ENCODE measurements at regions not wholly inside any gene's neighbourhood (a gene's known extent, or its start where the extent isn't known, plus 50 kb on each side); places are given as distances from the start of the nearest gene placed in this dataset.
"Not testable (repeated sequence)": the region's sequence is repeated elsewhere in the genome, so short reads cannot be mapped to it uniquely, and the experiment has no call there.

DNA sequence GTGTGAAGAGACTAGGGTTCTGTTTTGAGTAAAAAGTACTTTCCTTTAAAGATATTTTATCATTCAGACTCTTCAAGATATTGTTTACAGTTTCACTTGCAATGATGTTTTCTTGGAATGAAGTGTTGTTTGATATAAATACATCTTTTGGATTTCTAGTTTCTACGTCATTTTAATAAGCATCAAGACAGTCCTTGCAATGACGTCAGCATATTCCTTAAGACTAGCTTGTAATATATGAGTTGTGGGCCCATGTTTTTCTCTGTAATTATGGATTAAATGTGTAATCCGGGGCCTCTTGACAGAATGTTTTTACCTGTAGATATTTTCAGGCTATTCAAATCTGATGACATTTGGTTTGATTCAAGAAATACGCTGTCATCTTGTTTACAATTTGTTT lies 66.1 kb downstream of the RBMX2 start:
- intact Hi-C loops (cut with micrococcal nuclease) = no loop called here

DNA sequence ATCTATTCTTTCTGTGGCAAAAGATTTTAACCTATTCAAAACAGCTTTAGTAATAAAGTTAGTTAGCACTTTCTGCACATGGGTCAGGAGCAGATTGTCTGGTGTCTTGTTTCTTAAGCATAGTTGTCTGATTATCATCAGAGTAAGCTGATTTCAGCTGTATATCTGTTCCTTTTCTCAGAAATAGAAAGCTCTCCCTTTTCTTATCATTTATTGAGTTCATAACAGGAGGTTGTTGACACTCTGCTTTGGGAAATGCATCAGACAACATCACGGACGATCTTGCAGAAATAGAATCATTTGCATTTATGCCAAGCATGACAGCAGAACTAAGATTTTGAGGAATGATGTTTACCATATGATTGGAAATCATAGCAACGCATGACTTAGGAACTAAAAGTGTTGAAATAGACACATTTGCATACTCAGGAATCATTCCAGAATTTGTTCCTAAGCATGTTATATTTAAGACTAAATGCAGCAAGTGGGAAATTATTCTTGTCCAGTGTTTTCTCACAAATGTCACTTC lies 66.7 kb downstream of the RBMX2 start:
- intact Hi-C loops (cut with micrococcal nuclease) = no loop called here

DNA sequence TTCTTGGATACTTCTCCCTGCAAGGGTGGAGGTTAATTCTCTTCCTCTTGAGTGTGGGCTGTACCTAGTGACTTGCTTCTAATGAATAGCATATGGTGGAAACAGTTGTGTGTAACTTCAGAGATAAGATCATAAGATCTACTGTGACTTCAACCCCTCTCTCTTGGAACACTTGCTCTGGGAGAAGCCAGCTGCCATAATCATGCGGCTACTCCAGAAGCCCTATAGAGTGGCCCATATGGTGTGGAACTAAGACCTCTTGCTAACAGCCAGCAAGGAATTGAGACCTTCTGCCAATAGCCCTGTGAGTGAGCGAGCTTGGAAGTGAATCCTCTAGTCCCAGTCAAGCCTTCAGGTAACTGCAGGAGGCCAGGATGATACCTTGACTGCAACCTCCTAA lies 81.1 kb downstream of the RBMX2 start:
- intact Hi-C loops (cut with micrococcal nuclease) = no loop called here

DNA sequence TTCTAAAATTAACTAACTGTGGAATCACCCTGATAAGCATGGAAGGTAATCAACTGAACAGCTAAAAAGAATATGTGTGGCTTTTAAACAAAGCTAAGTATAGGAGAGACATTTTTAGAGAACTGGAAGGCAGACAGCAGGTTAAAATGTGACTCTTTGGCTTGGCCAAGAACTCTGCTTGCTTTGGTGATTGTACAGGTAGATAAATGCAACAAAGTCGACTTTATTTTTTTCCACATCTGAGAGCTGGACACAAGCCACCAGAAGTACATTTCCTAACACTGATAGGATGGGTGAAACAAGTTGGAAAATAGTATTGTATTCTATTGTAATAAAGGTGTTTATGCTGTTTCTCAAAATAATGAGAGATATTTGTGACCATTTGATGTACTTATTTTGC lies 84.1 kb downstream of the RBMX2 start:
- intact Hi-C loops (cut with micrococcal nuclease) = no loop called here

DNA sequence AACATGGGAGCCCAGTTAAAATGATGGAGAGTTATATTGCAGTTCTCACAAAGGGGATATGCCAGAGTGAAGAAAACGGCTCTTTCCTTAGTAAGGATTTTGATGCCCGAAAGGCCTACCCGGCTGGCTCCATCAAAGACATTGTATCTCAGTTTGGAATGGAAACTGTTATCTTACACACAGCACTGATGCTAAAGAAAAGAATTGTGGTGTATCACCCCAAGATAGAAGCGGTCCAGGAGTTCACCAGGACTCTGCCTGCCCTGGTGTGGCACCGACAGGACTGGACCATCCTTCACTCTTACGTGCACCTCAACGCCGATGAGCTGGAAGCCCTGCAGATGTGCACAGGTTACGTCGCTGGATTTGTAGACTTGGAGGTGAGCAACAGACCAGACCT lies 93.7 kb downstream of the RBMX2 start:
- intact Hi-C loops (cut with micrococcal nuclease) = not testable (repeated sequence)

DNA sequence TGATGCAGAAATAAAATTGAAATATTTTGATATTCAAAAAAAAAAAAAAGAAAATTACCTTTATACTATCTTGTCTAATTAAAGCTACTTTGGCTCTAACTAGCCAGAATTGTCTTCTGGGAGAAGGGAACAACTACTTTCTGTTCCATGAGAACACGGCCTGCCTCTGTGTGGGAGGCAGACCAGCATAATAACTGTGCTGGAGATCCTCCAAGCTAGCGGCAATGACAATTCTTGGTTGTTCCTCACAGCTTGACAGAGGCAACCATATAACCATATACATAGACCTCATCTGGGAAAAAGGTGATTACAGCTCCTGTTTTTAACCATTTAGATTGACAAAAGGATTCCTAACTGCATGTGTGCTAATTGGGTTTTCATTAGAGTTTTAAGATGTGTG lies 95.7 kb downstream of the RBMX2 start:
- intact Hi-C loops (cut with micrococcal nuclease) = no loop called here

DNA sequence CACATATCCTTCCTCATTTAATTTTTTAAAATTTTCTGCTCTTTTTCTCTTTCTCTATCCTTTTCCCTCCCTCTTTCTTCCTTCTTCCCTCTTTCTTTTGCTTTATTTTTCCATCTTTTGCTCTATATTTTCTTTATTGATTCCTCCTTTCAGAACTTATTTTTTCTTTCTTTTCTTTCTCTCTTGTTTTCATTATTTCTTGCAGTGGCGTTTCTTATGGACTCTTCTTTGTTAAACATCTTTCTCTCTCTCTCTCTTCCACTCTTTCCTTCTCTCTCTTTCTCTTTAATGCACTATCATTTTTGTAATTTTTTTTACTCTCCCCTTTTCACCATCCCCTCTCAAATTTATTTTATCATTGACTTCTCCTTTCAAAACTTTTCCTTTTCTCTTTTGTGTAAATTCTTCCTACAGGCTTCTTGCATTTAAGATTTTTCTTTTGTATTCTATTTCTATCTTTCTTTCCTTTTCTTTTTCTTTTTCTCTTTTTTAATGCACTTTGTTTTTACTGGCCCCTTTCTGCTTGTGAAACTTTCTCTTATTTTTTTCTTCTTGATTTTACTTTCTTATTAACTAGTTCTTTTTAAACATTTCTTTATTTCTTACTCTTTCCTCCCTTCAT lies 97.0 kb downstream of the RBMX2 start:
- intact Hi-C loops (cut with micrococcal nuclease) = no loop called here

DNA sequence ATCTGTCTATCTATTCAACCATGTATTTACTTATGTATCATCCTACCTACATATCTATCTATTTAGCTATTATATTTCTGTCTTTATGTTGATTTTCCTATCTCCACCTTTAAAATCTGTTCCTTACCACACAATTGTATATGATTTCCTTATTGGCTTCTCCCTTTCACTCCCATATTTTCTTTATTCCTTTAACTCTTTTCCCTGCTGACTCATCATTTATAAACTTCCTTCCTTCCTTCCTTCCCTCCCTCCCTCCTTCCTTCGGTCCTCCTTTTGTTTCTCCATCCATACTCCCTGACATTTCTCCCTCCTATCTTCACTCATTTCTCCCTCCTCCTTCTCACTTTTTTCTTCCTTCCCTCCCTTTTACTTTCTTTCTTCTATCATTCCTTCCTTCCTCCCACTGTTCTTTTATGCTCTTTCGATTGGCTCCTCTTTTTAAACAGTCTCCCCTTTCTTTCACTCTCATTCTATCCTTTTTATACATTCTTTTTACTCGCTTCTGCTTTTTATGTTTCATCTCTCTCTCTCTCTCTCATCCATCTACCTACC lies 100.3 kb downstream of the RBMX2 start:
- intact Hi-C loops (cut with micrococcal nuclease) = no loop called here

DNA sequence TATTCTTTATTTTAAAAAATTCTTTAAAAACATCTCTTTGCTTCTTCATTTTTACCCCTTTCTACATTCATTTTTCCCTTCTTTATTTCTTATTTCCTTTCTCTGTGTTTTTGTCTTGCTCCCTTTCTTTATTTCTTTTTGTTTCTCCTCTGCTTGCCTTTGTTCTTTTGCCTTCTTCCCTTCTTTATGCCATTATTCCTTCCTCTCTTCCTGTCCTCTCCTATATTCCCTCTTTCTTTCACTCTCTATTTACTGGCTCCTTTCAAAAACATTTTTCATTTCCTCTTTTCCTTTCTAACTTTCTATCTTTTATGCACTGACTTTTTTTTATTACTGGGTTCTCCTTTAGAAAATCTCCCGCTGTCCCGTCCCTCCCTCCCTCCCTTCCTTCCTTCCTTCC lies 102.2 kb downstream of the RBMX2 start:
- intact Hi-C loops (cut with micrococcal nuclease) = no loop called here

DNA sequence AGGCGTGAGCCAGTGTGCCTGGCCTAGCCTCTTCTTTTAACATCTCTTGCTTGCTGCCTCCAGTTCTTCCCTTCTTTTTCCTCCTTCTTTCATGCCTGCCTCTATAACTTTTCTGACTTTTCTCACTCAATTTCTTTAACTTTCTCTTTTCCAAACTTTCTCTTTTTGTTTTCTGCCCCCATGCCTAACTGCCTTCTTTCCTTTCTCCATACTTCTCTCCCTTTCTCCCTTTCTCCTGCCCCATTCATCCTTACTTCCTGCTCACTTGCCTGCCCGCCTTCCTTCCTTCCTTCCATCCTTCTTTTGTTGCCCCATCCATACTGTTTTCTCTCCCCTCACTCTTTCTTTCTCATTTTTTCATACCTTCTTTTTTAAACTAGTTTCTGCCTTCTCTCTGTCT lies 105.2 kb downstream of the RBMX2 start:
- intact Hi-C loops (cut with micrococcal nuclease) = no loop called here

DNA sequence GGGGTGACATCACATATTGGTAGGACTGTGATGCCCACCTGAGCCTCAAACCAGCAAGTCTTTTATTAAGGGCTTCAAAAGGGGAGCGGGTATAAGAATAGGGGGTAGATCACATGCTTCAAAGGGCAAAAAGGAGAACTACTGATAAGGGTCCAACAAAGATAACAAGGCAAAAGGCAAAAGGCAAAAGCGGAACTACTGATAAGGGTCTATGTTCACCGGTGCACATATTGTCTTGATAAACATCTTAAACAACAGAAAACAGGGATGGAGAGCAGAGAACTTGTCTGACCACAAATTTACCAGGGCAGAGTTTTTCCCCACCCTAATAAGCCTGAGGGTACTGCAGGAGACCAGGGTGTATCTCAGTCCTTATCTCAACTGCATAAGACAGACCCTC lies 110.7 kb downstream of the RBMX2 start:
- intact Hi-C loops (cut with micrococcal nuclease) = not testable (repeated sequence)

DNA sequence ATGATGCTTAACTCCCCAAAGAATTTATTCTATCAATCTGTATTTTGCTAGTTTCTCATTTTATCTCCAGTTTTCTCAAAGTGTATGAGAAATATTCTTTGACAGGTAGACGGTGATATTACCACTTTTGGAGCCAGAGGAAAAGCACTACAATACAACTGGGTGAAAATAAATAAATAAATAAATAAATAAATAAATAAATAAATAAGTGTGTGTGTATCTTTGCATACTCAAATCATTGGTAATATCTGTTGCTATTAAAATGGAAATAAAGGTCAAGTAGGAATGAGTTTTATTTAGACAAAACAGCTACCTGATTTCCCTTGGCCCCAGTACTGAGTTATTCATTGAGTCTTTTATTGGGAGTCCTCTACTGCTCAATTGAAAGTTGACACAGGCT lies 114.3 kb downstream of the RBMX2 start:
- intact Hi-C loops (cut with micrococcal nuclease) = no loop called here

DNA sequence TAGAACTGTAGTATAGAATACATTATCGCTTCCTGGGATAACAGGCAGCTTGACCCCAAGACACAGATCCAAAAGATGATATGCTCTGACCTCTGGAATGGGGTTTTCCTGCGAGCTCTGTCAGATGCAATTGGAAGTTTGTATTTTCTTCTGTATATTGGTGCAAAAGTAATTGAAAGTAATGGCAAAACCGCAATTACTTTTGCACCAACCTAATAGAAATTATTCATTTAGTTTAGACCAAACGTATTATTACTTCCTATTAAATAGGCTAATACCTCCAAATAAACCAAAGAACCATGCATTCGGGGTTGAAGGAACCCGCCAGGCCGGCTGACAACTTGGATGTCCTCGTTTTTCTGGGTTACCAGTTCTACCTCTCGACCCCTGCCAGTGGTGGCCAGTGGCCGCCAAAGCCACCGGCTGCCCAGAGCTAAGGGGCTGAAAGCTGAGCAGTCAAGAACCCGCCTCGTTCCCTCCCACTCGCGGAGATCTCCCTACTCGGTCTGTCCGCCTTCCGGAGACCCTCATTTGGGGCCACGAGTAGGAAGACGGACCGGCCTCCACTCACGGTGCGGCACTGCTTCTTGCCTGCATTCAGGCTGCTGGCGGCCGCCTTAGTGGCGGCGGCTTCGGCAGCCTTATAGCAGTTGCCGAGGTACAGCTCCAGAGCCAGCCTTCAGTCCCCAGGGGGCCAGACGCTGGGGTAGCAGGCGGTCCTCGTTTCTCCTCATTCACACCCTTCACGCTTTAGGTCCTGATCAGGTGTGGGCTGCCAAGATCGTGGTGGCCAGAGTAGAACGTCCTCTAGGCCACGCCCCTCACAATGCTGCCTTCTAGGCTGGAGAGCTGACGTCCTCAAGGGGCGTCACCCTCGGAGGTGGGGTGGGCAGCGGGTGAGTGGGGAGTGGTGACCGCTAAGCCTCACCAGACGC lies 121.9 kb downstream of the RBMX2 start:
- intact Hi-C loops (cut with micrococcal nuclease) = no loop called here

DNA sequence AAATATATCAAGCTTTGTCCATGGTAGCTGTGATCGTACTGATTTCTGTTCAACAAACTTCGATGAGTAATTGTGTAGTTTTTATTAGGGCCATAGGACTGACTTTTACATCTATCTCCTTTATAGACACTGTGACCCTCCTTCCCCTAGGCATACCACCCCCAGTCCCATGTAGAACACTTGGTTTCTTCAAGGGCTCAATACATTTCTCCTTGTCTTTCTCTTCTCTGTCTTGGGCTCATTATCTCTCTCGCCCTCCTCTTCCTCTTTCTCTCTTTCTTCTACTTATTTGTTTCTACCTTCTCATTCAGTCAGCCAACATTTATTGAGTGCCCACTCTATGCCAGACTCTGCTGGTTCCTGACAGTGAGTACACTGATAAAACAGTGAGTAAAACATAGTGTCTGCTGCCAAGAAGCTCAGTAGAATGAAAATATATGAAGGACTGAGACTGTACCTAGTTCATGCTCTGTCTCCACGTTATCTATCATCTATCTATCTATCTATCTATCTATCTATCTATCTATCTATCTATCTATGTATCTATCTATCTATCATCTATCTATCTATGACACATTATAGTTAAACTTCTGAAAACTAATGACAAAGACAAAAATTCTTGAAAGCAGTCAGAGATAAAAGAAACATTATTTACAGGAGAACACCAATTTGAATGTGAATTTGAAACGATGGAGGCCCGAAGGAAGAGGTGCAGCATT lies 122.8 kb downstream of the RBMX2 start:
- intact Hi-C loops (cut with micrococcal nuclease) = no loop called here

DNA sequence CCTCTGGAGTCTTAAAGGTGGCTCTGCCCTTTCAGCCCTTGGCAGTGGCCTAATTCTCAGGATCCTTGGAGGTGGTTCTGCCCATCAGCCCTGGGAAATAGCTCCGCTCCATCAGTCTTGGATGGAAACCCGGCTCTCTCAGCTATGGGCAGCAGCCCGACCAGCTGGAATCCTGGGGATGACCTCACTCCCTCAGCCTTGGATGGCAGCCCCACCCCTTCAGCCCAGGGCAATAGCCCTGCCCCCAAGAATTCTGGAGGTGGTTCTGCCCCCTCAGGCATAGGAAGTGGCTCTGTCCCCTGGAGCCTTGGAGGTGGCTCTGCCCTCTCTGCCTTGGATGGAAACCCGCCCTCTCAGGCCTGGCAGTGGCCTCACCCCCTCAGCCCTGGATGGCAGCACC lies 127.7 kb downstream of the RBMX2 start:
- intact Hi-C loops (cut with micrococcal nuclease) = no loop called here

DNA sequence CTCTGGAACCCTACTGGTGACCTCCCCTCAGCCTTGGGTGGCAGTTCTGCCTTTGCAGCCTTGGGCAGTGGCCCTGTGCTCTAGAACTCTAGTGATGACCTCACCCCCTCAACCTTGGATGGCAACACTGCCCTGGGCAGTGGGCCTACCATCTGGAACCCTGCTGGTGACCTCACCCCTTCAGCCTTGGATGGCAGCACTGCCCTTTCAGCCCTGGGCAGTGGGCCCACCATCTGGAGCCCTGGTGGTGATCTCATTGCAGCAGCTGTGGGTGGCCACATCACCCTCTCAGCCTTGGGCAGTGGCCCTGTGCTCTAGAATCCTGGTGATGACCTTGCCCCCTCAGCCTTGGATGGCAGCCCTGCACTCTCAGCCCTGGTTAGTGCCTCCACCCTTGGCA lies 129.3 kb downstream of the RBMX2 start:
- intact Hi-C loops (cut with micrococcal nuclease) = no loop called here

DNA sequence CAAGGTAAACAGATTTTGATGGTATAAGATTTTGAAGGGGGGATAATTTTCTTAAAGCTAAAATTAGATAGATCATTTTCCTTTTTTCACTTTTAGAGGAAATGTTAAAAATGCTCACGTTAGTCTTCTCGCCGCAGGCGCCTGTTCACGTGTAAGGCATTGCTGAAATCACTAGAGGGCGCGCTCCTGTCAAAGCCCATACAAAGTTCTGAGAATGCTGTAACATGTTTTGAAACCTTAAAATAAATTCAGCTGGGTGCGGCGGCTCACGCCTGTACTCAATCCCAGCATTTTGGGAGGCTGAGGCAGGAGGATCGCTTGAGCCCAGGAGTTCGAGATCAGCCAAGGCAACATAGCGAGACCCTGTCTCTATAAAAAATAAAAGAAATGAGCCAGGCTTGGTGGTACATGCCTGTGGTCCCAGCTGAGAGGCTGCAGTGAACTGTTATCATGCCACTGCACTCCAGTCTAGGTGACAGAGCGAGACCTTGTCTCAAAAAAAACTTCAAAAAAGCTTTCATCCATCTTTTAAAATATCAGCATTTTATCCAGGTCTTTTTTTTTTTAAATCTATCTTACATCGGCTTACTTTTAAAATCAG lies 138.0 kb downstream of the RBMX2 start:
- intact Hi-C loops (cut with micrococcal nuclease) = loop anchor here (1.0 kb wide), 1 partner anchor 377 kb away; no protein-coding TSS in a partner anchor

DNA sequence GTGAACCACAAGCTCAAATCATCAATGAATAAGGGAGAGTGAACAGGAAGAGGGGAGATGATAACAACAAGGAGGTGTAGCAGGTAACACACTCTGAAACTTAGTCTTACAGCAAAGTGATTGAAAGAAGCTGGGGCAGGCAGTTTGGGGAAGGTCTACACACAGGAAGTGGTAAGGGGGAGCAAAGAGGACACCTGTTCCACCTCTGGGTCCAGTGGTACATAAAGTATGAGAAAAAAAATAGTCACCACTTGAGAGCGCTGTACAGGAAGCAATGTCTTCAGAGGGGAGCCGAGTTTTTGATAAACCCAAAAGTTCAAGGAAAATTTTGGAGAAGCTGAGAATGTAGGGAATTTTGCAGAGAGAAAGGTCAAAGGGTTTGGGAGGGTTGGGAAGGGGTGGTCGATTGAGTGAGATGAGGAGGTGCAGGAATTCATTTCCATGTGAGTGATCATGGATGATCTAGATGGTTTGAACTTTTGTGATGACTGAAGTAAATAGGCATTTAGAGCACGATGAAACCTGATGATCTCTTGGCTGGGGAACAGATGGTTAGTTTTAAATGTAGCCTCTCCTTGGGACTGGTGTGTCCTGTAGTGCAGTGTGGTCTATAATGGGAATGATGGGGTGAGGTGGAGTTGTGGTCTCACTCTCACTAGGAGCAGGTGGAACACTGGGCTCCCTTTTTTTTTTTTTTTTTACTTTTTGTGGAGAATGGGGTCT lies 142.0 kb downstream of the RBMX2 start:
- intact Hi-C loops (cut with micrococcal nuclease) = no loop called here

DNA sequence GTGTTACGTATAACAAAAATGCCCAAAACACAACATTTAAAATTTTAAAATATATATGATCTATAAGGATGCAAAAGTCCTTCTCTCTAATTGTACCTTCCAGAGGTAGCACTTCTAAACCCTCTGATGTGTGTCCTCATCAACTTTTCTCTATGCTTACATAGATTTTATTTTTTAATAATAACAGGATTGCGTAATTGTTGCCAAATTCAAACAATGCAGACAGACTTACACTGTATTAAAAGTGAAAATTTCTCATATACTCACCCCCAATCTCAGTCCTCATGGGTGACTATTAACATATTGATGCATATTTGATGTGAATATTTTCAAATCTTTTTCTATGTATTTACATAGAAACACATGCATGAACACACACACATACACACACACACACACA lies 144.0 kb downstream of the RBMX2 start:
- intact Hi-C loops (cut with micrococcal nuclease) = no loop called here

DNA sequence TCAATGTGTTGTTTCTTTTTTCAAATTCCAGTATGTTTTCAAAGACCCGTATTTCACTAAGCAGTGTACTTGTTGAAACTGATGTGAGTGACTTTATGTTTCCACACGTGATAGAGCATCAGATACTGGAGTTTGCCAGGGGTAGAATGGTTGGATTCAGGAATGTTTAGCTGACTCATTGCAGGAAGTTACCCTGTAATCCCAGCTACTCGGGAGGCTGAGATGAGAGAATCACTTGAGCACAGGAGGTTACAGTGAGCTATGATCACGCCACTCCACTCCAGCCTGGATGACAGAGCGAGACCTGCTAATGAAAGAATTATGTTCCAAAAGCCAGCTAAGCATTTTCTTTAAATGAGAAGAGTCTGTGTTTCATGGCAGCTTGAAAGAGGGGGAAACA lies 147.6 kb downstream of the RBMX2 start:
- intact Hi-C loops (cut with micrococcal nuclease) = not testable (repeated sequence)

DNA sequence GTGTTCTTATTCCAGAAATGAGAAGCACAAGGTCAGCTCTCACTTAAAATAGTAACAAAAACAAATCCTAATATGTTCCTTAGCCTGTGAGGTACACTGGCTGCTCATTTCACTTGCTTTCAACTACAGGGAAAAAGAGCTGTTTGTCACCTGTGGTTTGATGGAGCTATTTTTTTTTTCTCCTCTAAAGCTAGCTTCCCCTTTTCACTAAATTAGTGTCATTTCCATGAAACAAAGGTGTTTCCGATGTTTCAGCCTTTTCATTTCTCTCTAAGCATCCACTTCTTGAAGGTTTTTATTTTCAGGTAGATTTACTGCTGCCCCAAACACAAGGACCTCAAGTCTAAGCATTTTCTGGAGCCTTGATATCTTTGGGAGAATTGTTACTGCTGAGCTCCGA lies 148.6 kb downstream of the RBMX2 start:
- intact Hi-C loops (cut with micrococcal nuclease) = no loop called here
